ENCODE measurements at regions not wholly inside any gene's neighbourhood (a gene's known extent, or its start where the extent isn't known, plus 50 kb on each side); places are given as distances from the start of the nearest gene placed in this dataset.

DNA sequence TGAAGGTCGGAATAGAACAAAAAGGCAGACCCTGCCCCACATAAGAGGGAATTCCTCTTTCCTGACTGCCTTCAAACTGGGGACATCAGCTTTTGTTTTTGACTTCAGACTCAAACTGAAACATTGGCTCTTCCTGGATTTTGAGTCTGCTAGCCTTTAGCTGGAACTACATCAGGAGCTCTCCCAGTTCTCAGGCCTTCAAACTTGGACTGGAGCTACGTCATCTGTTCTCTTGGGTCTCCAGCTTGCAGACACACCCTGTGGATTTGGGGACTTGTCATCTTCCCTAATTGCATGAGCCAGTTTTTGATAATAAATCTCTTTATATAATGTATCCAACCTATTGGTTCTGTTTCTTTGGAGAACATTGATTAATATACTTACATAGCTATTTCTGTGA is 798.1 kb downstream of the TBL1XR1 start:
- CTCF ChIA-PET: no interaction called here
- peaks cover 19% of the 10 kb centered on the region for H3K9me3 Mint-ChIP-seq
- H3K27ac Mint-ChIP-seq: no peak overlapping the region
- H3K36me3 Mint-ChIP-seq: no peaks in the 10 kb centered on the region
- no peak for DNase-seq
- intact Hi-C loops (cut with micrococcal nuclease): no loop called here
- POLR2A ChIA-PET: no interaction called here
- no peak overlapping the region for H3K4me3 Mint-ChIP-seq
- H3K4me1 Mint-ChIP-seq (ENCODE audit: low read depth): no peaks in the 10 kb centered on the region
- no peaks in the 10 kb centered on the region for H3K27me3 Mint-ChIP-seq

GRCh38 chr3:176395240-176395639 is 802.0 kb downstream of the TBL1XR1 start:
- Mint-ChIP-seq H3K9me3 (peaks cover 30% of the 10 kb centered on the region), H3K27me3 (no peaks in the 10 kb centered on the region), H3K4me1 (ENCODE audit: low read depth) (no peaks in the 10 kb centered on the region), H3K27ac (no peak overlapping the region), H3K36me3 (no peaks in the 10 kb centered on the region), H3K4me3 (no peak overlapping the region)
- CTCF ChIA-PET: no interaction called here
- POLR2A ChIA-PET: no interaction called here
- intact Hi-C loops (cut with micrococcal nuclease): no loop called here
- no peak for DNase-seq

- H3K27ac Mint-ChIP-seq: no peak overlapping the region
- ChIA-PET POLR2A (no interaction called here), CTCF (no interaction called here)
- no peaks in the 10 kb centered on the region for H3K36me3 Mint-ChIP-seq
- H3K4me1 Mint-ChIP-seq (ENCODE audit: low read depth): no peaks in the 10 kb centered on the region
- no peaks in the 10 kb centered on the region for H3K27me3 Mint-ChIP-seq
- no peak overlapping the region for H3K4me3 Mint-ChIP-seq
- no peak for DNase-seq
- peaks cover 4% of the 10 kb centered on the region for H3K9me3 Mint-ChIP-seq
- intact Hi-C loops (cut with micrococcal nuclease): no loop called here
These were observed 818.5 kb downstream of the TBL1XR1 start for GRCh38 chr3:176378789-176379188.

GRCh38 chr3:176376531-176376930 is 820.8 kb downstream of the TBL1XR1 start:
- Mint-ChIP-seq H3K27ac (no peak overlapping the region), H3K4me1 (ENCODE audit: low read depth) (no peaks in the 10 kb centered on the region), H3K27me3 (no peaks in the 10 kb centered on the region), H3K9me3 (peaks cover 4% of the 10 kb centered on the region), H3K36me3 (no peaks in the 10 kb centered on the region), H3K4me3 (no peak overlapping the region)
- intact Hi-C loops (cut with micrococcal nuclease): no loop called here
- ChIA-PET CTCF (no interaction called here), POLR2A (no interaction called here)
- no peak for DNase-seq

GRCh38 chr3:176375519-176375918 is 821.8 kb downstream of the TBL1XR1 start:
- CTCF ChIA-PET: no interaction called here
- POLR2A ChIA-PET: no interaction called here
- H3K36me3 Mint-ChIP-seq: no peaks in the 10 kb centered on the region
- no peaks in the 10 kb centered on the region for H3K4me1 Mint-ChIP-seq (ENCODE audit: low read depth)
- H3K27ac Mint-ChIP-seq: no peak overlapping the region
- H3K27me3 Mint-ChIP-seq: no peaks in the 10 kb centered on the region
- H3K9me3 Mint-ChIP-seq: peaks cover 4% of the 10 kb centered on the region
- no peak overlapping the region for H3K4me3 Mint-ChIP-seq
- DNase-seq: no peak
- intact Hi-C loops (cut with micrococcal nuclease): no loop called here

GRCh38 chr3:176362191-176362731 is 835.0 kb downstream of the TBL1XR1 start:
- DNase-seq: no peak
- Mint-ChIP-seq H3K4me3 (no peak overlapping the region), H3K27ac (no peak overlapping the region), H3K9me3 (peaks cover 8% of the 10 kb centered on the region), H3K27me3 (no peaks in the 10 kb centered on the region), H3K4me1 (ENCODE audit: low read depth) (no peaks in the 10 kb centered on the region), H3K36me3 (no peaks in the 10 kb centered on the region)
- intact Hi-C loops (cut with micrococcal nuclease): no loop called here
- CTCF ChIA-PET: no interaction called here
- POLR2A ChIA-PET: no interaction called here

DNA sequence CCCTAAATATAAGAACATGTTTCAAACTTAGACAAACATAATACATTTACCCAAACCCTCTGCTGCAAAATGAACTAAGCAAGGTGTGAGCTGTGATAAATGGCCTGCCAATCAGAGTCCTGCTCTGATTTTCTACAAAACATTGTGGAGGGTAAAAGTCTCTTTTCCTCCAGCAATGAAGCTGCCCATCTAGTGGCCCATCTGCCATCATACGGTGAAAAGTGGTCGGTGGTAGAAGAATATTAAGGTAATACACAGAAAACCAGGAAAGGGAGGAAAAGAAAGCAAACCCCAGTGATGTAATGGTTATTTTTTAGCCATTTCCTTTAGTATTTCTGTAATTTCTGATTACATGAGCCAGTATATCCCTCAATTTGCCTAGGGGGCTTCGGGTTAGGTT is 838.1 kb downstream of the TBL1XR1 start:
- intact Hi-C loops (cut with micrococcal nuclease): no loop called here
- ChIA-PET POLR2A (no interaction called here), CTCF (no interaction called here)
- Mint-ChIP-seq H3K4me1 (ENCODE audit: low read depth) (no peaks in the 10 kb centered on the region), H3K27me3 (no peaks in the 10 kb centered on the region), H3K27ac (no peak overlapping the region), H3K36me3 (no peaks in the 10 kb centered on the region), H3K4me3 (no peak overlapping the region), H3K9me3 (peaks cover 11% of the 10 kb centered on the region)
- no peak for DNase-seq

- H3K27me3 Mint-ChIP-seq: no peaks in the 10 kb centered on the region
- H3K4me3 Mint-ChIP-seq: no peak overlapping the region
- no peaks in the 10 kb centered on the region for H3K36me3 Mint-ChIP-seq
- no peak overlapping the region for H3K27ac Mint-ChIP-seq
- POLR2A ChIA-PET: no interaction called here
- DNase-seq: no peak
- no peaks in the 10 kb centered on the region for H3K4me1 Mint-ChIP-seq (ENCODE audit: low read depth)
- H3K9me3 Mint-ChIP-seq: peaks cover 10% of the 10 kb centered on the region
- intact Hi-C loops (cut with micrococcal nuclease): no loop called here
- CTCF ChIA-PET: no interaction called here
These were observed 839.4 kb downstream of the TBL1XR1 start for GRCh38 chr3:176357891-176358290.

- H3K4me1 Mint-ChIP-seq (ENCODE audit: low read depth): no peaks in the 10 kb centered on the region
- ChIA-PET POLR2A (no interaction called here), CTCF (interaction anchor here (0.6 kb wide), 1 partner anchor 299 kb away, joined by 3 read pairs; no protein-coding TSS in a partner anchor)
These were observed 842.4 kb downstream of the TBL1XR1 start for GRCh38 chr3:176354843-176355242.

GRCh38 chr3:176352716-176353334 is 844.5 kb downstream of the TBL1XR1 start:
- intact Hi-C loops (cut with micrococcal nuclease): no loop called here
- ChIA-PET POLR2A (no interaction called here), CTCF (no interaction called here)
- Mint-ChIP-seq H3K27ac (no peak overlapping the region), H3K36me3 (no peaks in the 10 kb centered on the region), H3K4me1 (ENCODE audit: low read depth) (no peaks in the 10 kb centered on the region), H3K9me3 (peaks cover 8% of the 10 kb centered on the region), H3K4me3 (no peak overlapping the region), H3K27me3 (no peaks in the 10 kb centered on the region)
- DNase-seq: no peak

More at GRCh38 chr3:176354843-176355242, 842.4 kb downstream of the TBL1XR1 start:
- Mint-ChIP-seq H3K9me3 (peaks cover 8% of the 10 kb centered on the region), H3K4me3 (no peak overlapping the region), H3K27me3 (no peaks in the 10 kb centered on the region), H3K36me3 (no peaks in the 10 kb centered on the region), H3K27ac (no peak overlapping the region)
- intact Hi-C loops (cut with micrococcal nuclease): no loop called here
- no peak for DNase-seq

- DNase-seq: no peak
- intact Hi-C loops (cut with micrococcal nuclease): no loop called here
- H3K36me3 Mint-ChIP-seq: no peaks in the 10 kb centered on the region
- H3K27ac Mint-ChIP-seq: no peak overlapping the region
- no peaks in the 10 kb centered on the region for H3K4me1 Mint-ChIP-seq (ENCODE audit: low read depth)
- no peaks in the 10 kb centered on the region for H3K27me3 Mint-ChIP-seq
- ChIA-PET CTCF (no interaction called here), POLR2A (no interaction called here)
- H3K9me3 Mint-ChIP-seq: peaks cover 8% of the 10 kb centered on the region
- no peak overlapping the region for H3K4me3 Mint-ChIP-seq
These were observed 845.9 kb downstream of the TBL1XR1 start for GRCh38 chr3:176351408-176351807.

DNA sequence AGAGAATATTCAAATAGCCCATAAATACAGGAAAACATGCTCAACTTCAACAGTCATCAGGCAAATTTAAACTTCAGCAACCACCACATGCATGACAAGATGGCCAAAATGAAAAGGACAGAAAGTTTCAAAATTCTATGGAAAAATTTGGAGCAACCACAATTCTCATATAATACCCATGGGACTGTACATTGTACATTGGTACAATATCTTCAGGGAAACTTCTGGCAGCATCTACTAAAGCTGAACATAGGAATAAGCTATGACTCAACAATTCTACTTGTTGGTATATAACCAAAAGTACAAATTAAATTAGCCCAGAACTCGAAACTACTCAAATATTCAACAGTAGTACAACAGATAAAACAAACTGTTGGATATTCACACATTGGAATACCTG is 847.6 kb downstream of the TBL1XR1 start:
- no peaks in the 10 kb centered on the region for H3K36me3 Mint-ChIP-seq
- no peak overlapping the region for H3K27ac Mint-ChIP-seq
- CTCF ChIA-PET: no interaction called here
- no peak overlapping the region for H3K4me3 Mint-ChIP-seq
- POLR2A ChIA-PET: no interaction called here
- no peak for DNase-seq
- H3K27me3 Mint-ChIP-seq: no peaks in the 10 kb centered on the region
- intact Hi-C loops (cut with micrococcal nuclease): no loop called here
- H3K4me1 Mint-ChIP-seq (ENCODE audit: low read depth): no peaks in the 10 kb centered on the region
- peaks cover 7% of the 10 kb centered on the region for H3K9me3 Mint-ChIP-seq

- no peaks in the 10 kb centered on the region for H3K36me3 Mint-ChIP-seq
- no peak overlapping the region for H3K27ac Mint-ChIP-seq
- POLR2A ChIA-PET: no interaction called here
- intact Hi-C loops (cut with micrococcal nuclease): no loop called here
- H3K4me1 Mint-ChIP-seq (ENCODE audit: low read depth): no peaks in the 10 kb centered on the region
- H3K27me3 Mint-ChIP-seq: no peaks in the 10 kb centered on the region
- CTCF ChIA-PET: no interaction called here
- no peak overlapping the region for H3K4me3 Mint-ChIP-seq
- no peak for DNase-seq
- H3K9me3 Mint-ChIP-seq: peaks cover 7% of the 10 kb centered on the region
These were observed 849.7 kb downstream of the TBL1XR1 start for GRCh38 chr3:176347424-176348146.
